NCI-H2081 treated with DMSO at 0.1 percent for 48 hours (cell line): ENCODE measurements at regions not wholly inside any gene's neighbourhood (a gene's known extent, or its start where the extent isn't known, plus 50 kb on each side); places are given as distances from the start of the nearest gene placed in this dataset.

Experiments used
- DNase-seq: peaks from one replicate; lab custom pipeline; 2025; lab: John Stamatoyannopoulos, UW

GRCh38 chr2:163456953-163457743 lies 278.7 kb downstream of the FIGN start:
- no peak for DNase-seq

GRCh38 chr2:163455815-163456214 lies 280.0 kb downstream of the FIGN start:
- no peak for DNase-seq

DNA sequence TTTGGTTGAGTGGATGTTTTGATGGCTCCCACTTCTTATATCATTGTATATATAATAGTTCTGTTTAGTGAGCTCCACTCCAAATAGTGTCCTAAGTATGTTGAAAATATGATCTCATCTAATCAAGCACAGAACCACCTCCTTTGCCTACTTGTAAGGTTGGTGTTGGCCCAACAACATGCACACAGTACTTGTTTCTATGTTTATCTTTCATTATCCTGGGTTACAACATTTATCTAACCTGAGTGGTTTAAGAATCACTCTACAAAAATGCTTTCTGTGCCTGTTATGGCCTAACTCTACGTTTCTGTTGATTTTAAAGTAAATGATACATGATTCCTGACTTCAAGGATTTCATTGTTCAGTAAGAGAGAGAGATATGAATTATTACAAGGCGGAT lies 281.9 kb downstream of the FIGN start:
- DNase-seq = no peak

- DNase-seq = no peak
Observed at GRCh38 chr2:163441603-163442002, 294.2 kb downstream of the FIGN start.

DNA sequence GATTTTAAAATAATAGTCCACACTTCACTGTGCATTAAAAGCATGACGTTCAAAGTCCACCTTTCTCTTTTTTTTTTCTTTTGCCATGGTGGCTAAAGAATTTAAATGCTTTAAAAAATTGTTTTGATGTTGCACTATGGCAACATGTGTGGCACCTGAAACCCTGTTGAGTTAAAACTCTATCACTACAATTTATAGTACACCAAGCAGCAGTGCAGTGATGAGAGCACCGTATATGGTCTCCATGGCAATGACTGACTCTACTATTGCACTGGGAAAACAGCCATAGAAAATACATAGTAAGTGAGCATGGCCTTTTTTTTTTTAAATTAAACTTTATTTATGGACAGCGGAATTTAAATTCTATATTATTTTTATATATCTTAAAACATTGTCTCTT lies 298.8 kb downstream of the FIGN start:
- no peak for DNase-seq

GRCh38 chr2:163428187-163428586 lies 307.6 kb downstream of the FIGN start:
- no peak for DNase-seq

GRCh38 chr2:163420604-163421003 lies 315.2 kb downstream of the FIGN start:
- DNase-seq = no peak

GRCh38 chr2:163419000-163419830 lies 316.6 kb downstream of the FIGN start:
- DNase-seq = no peak

- DNase-seq = no peak
Observed at GRCh38 chr2:163417596-163418337, 318.0 kb downstream of the FIGN start.

- DNase-seq = no peak
Observed at GRCh38 chr2:163414121-163414520, 321.7 kb downstream of the FIGN start.

DNA sequence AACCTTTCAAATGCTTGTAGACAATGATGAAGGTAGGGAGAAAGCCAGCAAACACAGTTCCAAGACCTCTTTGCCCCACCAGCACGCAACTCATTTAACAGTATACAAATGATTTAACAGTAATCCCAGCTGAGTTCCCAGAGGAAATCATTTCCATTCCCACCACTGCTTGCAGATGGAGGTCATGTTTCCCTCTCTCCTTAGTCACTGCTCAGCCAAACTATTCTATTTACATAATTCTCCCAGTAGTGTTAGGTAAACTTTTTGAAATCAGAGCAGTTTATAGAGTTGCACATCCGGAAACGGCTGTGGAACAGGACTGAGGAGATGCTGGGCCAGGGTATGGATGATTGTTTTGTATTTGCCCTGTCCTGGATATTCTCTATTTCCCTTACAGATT lies 328.5 kb downstream of the FIGN start:
- no peak for DNase-seq

- DNase-seq = no peak
Observed at GRCh38 chr2:163405298-163405697, 330.5 kb downstream of the FIGN start.

GRCh38 chr2:163401481-163401880 lies 334.3 kb downstream of the FIGN start:
- DNase-seq = no peak

GRCh38 chr2:163397451-163397850 lies 338.4 kb downstream of the FIGN start:
- no peak for DNase-seq

DNA sequence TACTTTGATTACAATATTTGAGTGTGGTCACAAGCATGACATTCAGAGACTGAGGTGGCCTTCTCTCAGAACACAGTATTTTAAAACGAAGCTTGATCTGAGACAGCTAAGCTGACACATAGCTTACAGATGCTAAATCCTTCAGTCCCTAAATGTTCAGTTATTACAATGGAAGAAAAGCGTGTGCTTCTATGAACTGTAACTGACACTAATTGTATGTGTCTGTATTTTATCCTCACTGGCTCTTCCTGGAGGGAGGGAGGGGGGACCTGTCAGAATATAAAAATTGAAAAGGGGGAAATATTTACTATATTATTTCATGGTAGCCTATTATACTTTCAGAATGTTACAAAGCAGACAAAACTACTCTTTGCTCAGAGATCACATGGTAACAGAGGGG lies 340.2 kb downstream of the FIGN start:
- no peak for DNase-seq

DNA sequence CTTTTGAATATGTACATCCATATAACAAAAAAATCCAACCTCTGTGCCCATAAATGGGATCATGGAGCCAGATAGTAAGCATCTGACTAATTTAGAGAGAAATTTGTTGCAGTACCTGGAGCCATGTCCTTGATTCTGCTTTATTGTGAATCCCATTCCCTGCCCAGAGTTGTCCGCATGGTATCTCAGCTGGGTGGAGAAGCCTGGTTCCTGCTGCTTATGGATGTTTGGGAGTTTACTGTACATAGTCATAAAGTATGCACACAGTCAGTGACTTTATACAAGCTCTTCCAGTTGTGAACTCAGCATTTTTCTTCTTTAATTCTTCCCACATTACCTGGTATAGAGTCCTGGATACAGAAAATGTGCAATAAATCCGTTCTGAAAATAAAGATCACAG lies 346.0 kb downstream of the FIGN start:
- no peak for DNase-seq

DNA sequence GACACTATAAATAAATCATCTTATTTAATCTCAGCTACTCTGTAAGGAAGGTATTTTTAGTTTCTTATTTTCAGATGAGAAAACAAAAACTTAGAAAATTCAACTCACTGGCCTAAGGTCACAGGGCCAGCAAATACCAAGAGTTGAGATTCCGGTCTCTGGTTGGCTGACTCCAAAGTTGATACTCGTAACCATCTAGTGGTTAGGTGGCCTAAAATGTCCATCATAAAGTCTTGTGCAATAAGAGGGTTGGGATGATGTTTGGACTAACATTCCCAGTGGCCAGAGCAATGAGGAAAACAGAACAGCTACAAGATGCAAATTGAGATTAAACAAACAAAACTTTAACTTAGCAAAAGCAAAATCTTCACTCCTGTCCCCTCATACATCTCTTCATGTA lies 360.3 kb downstream of the FIGN start:
- DNase-seq = no peak

- no peak for DNase-seq
Observed at GRCh38 chr2:163375070-163375469, 360.7 kb downstream of the FIGN start.

- DNase-seq = no peak
Observed at GRCh38 chr2:163374282-163374681, 361.5 kb downstream of the FIGN start.

GRCh38 chr2:163373496-163373895 lies 362.3 kb downstream of the FIGN start:
- no peak for DNase-seq

- DNase-seq = no peak
Observed at GRCh38 chr2:163370169-163370886, 365.5 kb downstream of the FIGN start.

DNA sequence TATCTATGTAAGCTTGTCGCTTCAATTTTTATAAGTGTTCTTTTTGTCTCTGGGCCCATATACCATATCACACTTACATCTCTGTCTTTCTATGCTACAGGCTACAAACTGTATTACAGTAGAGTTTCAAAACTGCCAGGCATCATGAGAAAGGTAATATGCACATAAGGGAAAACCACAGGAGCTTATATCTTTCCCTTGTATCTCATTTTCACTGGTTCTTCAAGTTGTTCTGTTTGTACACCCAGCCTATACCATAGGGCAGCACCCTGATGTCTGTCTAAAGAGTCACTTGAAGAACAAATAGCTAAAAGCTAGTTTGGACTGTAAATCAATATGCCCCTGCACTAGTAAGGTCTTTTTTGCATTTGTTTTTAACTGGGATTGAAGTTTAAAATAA lies 366.7 kb downstream of the FIGN start:
- no peak for DNase-seq
